ENCODE measurements at regions not wholly inside any gene's neighbourhood (a gene's known extent, or its start where the extent isn't known, plus 50 kb on each side); places are given as distances from the start of the nearest gene placed in this dataset.

- TF ChIP-seq CTCF (IDR thresholded peaks at IDR 0.05; ENCODE audit: insufficient read depth, low read depth, low read length) = no peak
- H3K4me3 ChIP-seq (ENCODE audit: low read depth, low read length) = no peak overlapping the region
- DNase-seq (ENCODE audit: low read depth) = peak; percentile 73
Observed at GRCh38 chr17:17416400-17417360, 60.1 kb upstream of the MED9 start.

GRCh38 chr17:17417718-17418181 is 59.0 kb upstream of the MED9 start:
- no peak for TF ChIP-seq CTCF (IDR thresholded peaks at IDR 0.05; ENCODE audit: insufficient read depth, low read depth, low read length)
- no peak overlapping the region for H3K4me3 ChIP-seq (ENCODE audit: low read depth, low read length)
- peak; percentile 92 for DNase-seq (ENCODE audit: low read depth)

GRCh38 chr17:17419166-17419565 is 57.6 kb upstream of the MED9 start:
- no peak overlapping the region for H3K4me3 ChIP-seq (ENCODE audit: low read depth, low read length)
- TF ChIP-seq CTCF (IDR thresholded peaks at IDR 0.05; ENCODE audit: insufficient read depth, low read depth, low read length) = no peak
- DNase-seq (ENCODE audit: low read depth) = no peak

- H3K4me3 ChIP-seq (ENCODE audit: low read depth, low read length) = no peak overlapping the region
- DNase-seq (ENCODE audit: low read depth) = no peak
- TF ChIP-seq CTCF (IDR thresholded peaks at IDR 0.05; ENCODE audit: insufficient read depth, low read depth, low read length) = no peak
Observed at GRCh38 chr17:17419631-17420030, 57.2 kb upstream of the MED9 start.

GRCh38 chr17:17420082-17420481 is 56.7 kb upstream of the MED9 start:
- no peak overlapping the region for H3K4me3 ChIP-seq (ENCODE audit: low read depth, low read length)
- no peak for TF ChIP-seq CTCF (IDR thresholded peaks at IDR 0.05; ENCODE audit: insufficient read depth, low read depth, low read length)
- no peak for DNase-seq (ENCODE audit: low read depth)

- H3K4me3 ChIP-seq (ENCODE audit: low read depth, low read length) = no peak overlapping the region
- TF ChIP-seq CTCF (IDR thresholded peaks at IDR 0.05; ENCODE audit: insufficient read depth, low read depth, low read length) = no peak
- DNase-seq (ENCODE audit: low read depth) = peak; percentile 95
Observed at GRCh38 chr17:17420561-17421269, 56.1 kb upstream of the MED9 start.
